Tibial nerve (tissue), 4 donors: ENCODE measurements at regions not wholly inside any gene's neighbourhood (a gene's known extent, or its start where the extent isn't known, plus 50 kb on each side); places are given as distances from the start of the nearest gene placed in this dataset.
"Not testable (repeated sequence)": the region's sequence is repeated elsewhere in the genome, so short reads cannot be mapped to it uniquely, and the experiment has no call there.

Experiments used
- DNase-seq, 2 donors: peaks; one replicate each; pipeline ENCODE4 v3.0.0-alpha.2; 2019; ENCODE audit warnings: low spot score in 2 of 2
- H3K27ac ChIP-seq, 4 donors: fragments of 200-600 bp; sonication (generic) in 3 of 4; one replicate each; pipeline ENCODE4 v1.5.1; 2017 to 2019; ENCODE audit warnings: mild to moderate bottlenecking in 1 of 4
- H3K27me3 ChIP-seq, 2 donors: fragments of 200-600 bp; sonication (generic) in 1 of 2; one replicate each; pipeline versions ENCODE4 v1.5.1 to v1.6.0; 2017 to 2019
- H3K36me3 ChIP-seq, 3 donors: fragments of 200-600 bp; sonication (generic); one replicate each; pipeline ENCODE4 v1.5.1; 2018 to 2019
- H3K4me1 ChIP-seq, 4 donors: fragments of 200-600 bp; sonication (generic) in 3 of 4; one replicate each; pipeline ENCODE4 v1.5.1; 2017 to 2019
- H3K4me3 ChIP-seq, 4 donors: fragments of 200-600 bp; sonication (generic) in 3 of 4; one replicate each; pipeline ENCODE4 v1.5.1; 2017 to 2019; ENCODE audit warnings: mild to moderate bottlenecking in 1 of 4, moderate library complexity in 1 of 4
- H3K9me3 ChIP-seq, 4 donors: fragments of 200-600 bp; sonication (generic) in 3 of 4; one replicate each; pipeline ENCODE4 v1.5.1; 2017 to 2019
- CTCF ChIP-seq, 5 experiments: fragments of 200-600 bp in 3 of 5; fragments of 450-650 bp in 2 of 5; sonication (generic) in 3 of 5; IDR thresholded peaks; one replicate each; pipeline ENCODE4 v1.5.1; 2016 to 2019; ENCODE audit warnings: antibody characterized with exemption in 5 of 5, mild to moderate bottlenecking in 3 of 5, moderate library complexity in 2 of 5
- EP300 ChIP-seq, 2 donors: sonication (generic); formaldehyde crosslinking; IDR thresholded peaks; one replicate each; pipeline ENCODE4 v1.6.1; 2017; ENCODE audit warnings: antibody characterized with exemption in 2 of 2, mild to moderate bottlenecking in 1 of 2
- POLR2A ChIP-seq, 2 donors: fragments of 450-650 bp; IDR thresholded peaks; one replicate each; pipeline ENCODE4 v1.6.1; 2017; ENCODE audit warnings: antibody characterized with exemption in 2 of 2, mild to moderate bottlenecking in 2 of 2, moderate library complexity in 2 of 2
- WGBS, 2 donors: methylation state at CpG; one replicate each; pipeline ENCODE4 v1.1.5; 2018; 5-methylcytosine and 5-hydroxymethylcytosine counted together

DNA sequence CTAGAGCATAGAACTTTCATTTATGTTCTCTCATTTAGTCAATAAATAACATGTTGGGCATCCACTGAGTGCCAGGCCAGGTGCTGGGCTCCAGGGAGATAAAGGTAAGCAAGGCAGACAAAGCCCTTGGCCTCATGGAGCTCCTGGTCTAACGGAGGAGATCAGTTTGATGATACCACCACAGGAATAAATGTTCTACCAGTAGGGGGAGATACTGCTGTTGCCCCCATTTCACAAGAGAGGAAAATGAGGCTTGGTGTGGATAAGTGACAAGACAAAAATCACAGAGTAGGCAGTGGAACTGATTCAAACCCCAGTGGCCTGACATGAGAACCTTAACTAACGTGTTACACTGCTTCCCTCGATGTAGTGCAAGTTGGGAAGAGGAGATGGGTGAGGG lies 80.4 kb upstream of the ERCC4 start:
- H3K27me3 ChIP-seq: no peaks in the 10 kb centered on the region
- DNase-seq: no peak
- no peaks in the 10 kb centered on the region for H3K36me3 ChIP-seq
- WGBS, 2 donors: 87 to 92% methylated on average over 3 of the region's 3 CpGs
- H3K27ac ChIP-seq: no peak overlapping the region
- no peaks in the 10 kb centered on the region for H3K9me3 ChIP-seq
- H3K4me1 ChIP-seq: no peaks in the 10 kb centered on the region
- TF ChIP-seq POLR2A (IDR thresholded peaks at IDR 0.05) (no peak), CTCF (IDR thresholded peaks at IDR 0.05) (no peak), EP300 (IDR thresholded peaks at IDR 0.05) (no peak)
- no peak overlapping the region for H3K4me3 ChIP-seq

DNA sequence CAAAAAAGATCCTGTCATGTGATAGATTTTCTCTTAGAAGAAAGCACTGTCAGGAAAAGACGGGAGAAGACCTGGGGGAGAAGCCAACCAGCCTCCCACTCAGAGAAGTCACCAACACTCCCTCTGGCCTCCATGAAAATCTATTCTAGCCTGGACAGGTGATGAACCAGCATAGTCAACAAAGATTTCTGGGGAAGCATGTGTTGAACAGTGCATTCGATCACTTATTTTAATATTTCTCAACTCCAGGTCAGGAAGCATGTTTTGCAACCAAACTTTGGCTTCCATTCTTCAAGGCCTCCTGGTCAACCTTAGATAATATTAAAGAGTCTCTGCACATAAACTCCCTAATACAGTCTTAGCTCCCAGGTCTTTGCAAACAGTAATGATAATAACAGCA lies 74.7 kb upstream of the ERCC4 start:
- 77 to 84% methylated on average over 2 of the region's 2 CpGs for WGBS, 2 donors
- H3K27me3 ChIP-seq: no peaks in the 10 kb centered on the region
- no peaks in the 10 kb centered on the region for H3K4me1 ChIP-seq
- H3K27ac ChIP-seq: no peak overlapping the region
- H3K9me3 ChIP-seq: no peaks in the 10 kb centered on the region
- H3K36me3 ChIP-seq: no peaks in the 10 kb centered on the region
- TF ChIP-seq CTCF (IDR thresholded peaks at IDR 0.05) (no peak), POLR2A (IDR thresholded peaks at IDR 0.05) (no peak), EP300 (IDR thresholded peaks at IDR 0.05) (no peak)
- H3K4me3 ChIP-seq: no peak overlapping the region
- DNase-seq: no peak

- DNase-seq: no peak
- Histone ChIP-seq H3K4me3 (no peak overlapping the region), H3K27ac (no peak overlapping the region), H3K27me3 (no peaks in the 10 kb centered on the region), H3K9me3 (peaks cover 0 to 4% (median 0%) of the 10 kb centered on the region in 4 donors), H3K36me3 (no peaks in the 10 kb centered on the region), H3K4me1 (no peaks in the 10 kb centered on the region)
- TF ChIP-seq POLR2A (IDR thresholded peaks at IDR 0.05) (no peak), CTCF (IDR thresholded peaks at IDR 0.05) (no peak), EP300 (IDR thresholded peaks at IDR 0.05) (no peak)
- WGBS, 2 donors: 76% methylated on average over 2 of the region's 2 CpGs
Observed at GRCh38 chr16:13848795-13849194, 71.2 kb upstream of the ERCC4 start.

DNA sequence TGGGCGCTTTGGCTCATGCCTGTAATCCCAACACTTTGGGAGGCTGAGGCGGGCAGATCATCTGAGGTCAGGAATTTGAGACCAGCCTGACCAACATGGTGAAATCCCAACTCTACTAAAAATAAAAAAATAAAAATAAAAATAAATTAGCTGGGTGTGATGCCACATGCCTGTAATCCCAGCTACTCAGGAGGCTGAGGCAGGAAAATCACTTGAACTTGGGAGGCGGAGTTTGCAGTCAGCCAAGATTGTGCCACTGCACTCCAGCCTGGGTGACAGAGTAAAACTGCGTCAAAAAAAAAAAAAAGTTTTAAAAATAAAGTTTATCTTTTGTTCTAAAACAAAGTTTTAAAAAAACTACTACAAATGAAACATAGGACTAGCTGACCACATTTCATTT lies 69.8 kb upstream of the ERCC4 start:
- 95 to 96% methylated on average over 4 of the region's 4 CpGs for WGBS, 2 donors
- not testable (repeated sequence) for H3K36me3 ChIP-seq, H3K4me1 ChIP-seq, DNase-seq, H3K27ac ChIP-seq, H3K9me3 ChIP-seq, H3K27me3 ChIP-seq, H3K4me3 ChIP-seq

DNA sequence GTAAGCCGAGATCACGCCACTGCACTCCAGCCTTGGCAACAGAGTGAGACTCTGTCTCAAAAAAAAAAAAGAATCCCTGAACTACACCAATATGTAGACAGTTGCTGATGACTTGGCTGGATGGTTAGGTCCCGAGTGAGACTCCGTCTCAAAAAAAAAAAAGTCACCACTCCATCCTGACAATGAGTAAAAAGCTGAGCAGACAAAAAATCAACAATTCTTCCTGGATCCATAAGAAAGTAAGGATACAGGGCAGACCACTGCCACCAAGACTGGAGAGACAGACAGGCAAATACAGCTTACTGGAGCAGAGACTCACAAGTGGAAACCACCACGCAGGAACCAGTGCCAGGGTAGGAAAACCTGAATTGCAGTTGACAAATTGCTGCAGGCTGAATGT lies 67.1 kb upstream of the ERCC4 start:
- H3K4me1 ChIP-seq: no peaks in the 10 kb centered on the region
- DNase-seq: no peak
- no peaks in the 10 kb centered on the region for H3K36me3 ChIP-seq
- H3K9me3 ChIP-seq: peaks cover 0 to 4% (median 0%) of the 10 kb centered on the region in 4 donors
- TF ChIP-seq CTCF (IDR thresholded peaks at IDR 0.05): no peak
- TF ChIP-seq EP300 (IDR thresholded peaks at IDR 0.05): no peak
- TF ChIP-seq POLR2A (IDR thresholded peaks at IDR 0.05): no peak
- 88 to 94% methylated on average over 5 of the region's 5 CpGs for WGBS, 2 donors
- H3K27ac ChIP-seq: no peak overlapping the region
- no peaks in the 10 kb centered on the region for H3K27me3 ChIP-seq
- no peak overlapping the region for H3K4me3 ChIP-seq

GRCh38 chr16:13856398-13856797 lies 63.6 kb upstream of the ERCC4 start:
- Histone ChIP-seq H3K27me3 (no peaks in the 10 kb centered on the region), H3K9me3 (peaks cover 0 to 4% (median 0%) of the 10 kb centered on the region in 4 donors), H3K27ac (no peak overlapping the region), H3K4me1 (no peaks in the 10 kb centered on the region), H3K36me3 (no peaks in the 10 kb centered on the region), H3K4me3 (no peak overlapping the region)
- 76 to 80% methylated on average over 2 of the region's 2 CpGs for WGBS, 2 donors
- TF ChIP-seq EP300 (IDR thresholded peaks at IDR 0.05): no peak
- no peak for TF ChIP-seq POLR2A (IDR thresholded peaks at IDR 0.05)
- DNase-seq: no peak
